ENCODE measurements at regions not wholly inside any gene's neighbourhood (a gene's known extent, or its start where the extent isn't known, plus 50 kb on each side); places are given as distances from the start of the nearest gene placed in this dataset.

DNA sequence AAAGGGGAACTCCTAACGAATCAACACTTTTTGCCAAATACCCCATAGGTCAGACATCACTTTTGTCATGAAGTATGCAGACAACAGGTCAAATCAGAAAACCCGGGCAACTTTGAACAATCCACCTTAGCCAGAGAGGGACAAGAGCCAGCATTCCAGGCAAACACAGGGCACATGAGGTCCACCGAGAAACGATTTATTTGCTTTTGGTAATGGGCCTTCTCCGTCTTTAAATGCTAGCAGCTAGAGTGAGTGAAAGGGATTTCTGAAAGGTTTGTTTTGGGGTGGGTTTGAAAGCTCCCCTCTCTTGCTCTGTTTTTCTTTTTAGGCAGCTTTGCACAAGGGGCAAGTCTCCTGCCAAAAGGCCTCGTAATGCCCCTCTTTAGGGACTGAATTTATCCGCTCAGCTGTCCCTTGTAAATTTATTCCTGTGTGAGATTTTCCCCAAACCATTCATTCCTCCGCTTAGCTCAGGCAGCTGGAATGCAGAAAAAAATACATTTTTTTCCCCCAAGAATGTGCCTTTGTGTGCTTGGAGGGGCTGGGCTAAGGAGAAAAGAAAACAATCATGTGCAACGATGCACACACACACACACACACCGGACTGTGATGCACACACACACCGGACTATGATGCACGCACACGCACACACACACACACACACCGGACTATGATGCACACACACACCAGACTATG is 196.9 kb downstream of the SNX19 start:
- no peak for DNase-seq

DNA sequence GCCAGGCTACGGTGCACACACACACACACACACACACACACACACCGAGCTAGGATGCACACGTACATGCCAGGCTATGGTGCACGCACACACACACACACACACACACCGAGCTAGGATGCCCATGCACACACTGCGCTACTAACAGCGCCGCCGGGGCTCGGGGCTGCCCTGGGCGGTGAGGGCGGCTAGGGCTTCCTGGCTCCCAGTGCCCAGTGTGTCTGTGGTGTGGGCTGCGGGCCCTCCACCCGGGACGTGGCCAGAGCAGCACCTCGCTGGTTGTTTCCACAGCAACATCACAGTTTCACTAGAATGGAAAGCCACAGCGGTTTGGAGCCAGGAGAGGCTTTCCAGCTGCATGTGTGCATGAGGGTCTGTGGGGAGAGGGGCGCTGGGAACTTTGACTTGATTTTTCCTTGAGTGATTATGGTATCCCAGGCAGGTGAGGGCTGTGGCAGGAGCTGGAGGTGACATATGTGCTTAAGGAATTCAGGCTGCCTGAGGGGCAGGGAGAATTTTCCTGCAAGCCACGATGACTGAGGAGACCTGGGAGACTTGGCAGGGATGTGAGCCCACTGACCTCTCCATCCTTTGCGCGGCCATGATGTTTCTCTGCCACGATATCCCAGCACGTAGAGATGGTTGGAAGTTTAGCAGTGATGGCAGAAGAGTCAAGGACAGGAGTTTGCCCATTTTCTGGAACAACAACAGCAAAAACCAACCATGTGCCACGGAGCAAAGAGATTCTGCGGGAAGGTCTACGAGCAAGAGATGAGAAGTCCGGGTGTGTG is 195.9 kb downstream of the SNX19 start:
- no peak for DNase-seq

DNA sequence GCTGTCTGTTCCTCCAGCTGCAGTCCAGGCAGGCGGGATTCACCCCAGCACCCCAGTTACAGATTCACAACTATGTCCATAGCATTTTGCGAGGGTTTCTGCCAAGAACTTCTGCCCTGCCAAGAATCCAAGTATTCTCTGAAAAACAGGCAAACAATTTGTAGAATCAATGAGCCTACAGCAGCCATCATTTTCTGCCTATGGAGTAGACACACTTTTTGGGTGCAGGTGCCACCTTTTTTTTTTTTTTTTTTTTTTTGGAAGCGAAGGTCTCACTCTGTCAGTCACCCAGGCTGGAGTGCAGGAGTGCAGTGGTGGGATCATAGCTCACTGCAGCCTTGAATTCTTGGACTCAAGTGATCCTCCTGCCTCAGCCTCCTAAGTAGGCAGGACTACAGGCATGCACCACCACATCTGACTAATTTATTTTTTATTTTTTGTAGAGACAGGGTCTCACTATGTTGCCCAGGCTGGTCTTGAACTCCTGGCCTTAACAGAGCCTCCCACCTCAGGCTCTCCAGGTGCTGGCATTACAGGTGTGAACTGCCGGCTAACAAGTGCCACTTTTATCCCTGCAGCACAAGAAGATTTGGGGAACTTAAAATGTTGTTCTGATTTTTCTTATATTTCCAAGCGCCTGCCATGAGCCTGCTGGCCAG is 195.1 kb downstream of the SNX19 start:
- no peak for DNase-seq

DNA sequence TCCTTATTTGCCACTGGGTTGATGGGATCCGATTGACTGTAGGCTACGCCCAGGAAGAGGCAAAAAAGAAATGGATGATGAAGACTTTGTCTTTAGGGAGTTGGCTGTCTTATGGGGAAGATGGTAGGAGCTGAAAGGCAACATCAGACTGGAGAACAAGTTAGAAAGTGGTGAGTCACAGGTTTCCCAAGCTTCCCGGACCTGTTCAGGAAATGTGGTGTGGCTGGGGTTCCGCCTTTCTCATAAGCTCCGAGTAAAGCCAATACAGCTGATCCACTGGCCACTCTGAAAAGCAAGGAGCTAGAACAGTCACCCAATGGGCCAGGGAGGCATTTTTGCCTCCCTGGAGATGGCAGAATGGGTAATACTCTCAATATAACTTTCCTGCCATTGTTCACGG is 194.5 kb downstream of the SNX19 start:
- DNase-seq, result no peak

DNA sequence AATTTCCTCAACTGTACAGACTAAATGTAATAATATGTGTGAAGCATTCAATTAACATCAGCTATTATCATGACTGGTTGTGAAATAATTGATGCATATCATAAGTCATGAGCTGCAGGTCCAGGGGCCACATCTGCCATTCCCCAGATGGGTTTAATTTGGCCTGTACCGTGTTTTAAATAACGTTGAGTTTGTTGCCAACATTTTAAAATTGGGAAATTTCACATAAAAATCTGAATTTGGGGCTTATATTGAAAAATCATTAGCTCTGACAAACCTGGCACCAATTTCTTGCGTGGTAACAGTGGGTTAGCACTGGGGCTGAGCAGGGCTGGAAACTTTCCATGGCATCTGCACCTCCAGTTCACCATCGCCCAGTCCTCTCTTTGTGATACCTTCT is 193.9 kb downstream of the SNX19 start:
- no peak for DNase-seq

DNA sequence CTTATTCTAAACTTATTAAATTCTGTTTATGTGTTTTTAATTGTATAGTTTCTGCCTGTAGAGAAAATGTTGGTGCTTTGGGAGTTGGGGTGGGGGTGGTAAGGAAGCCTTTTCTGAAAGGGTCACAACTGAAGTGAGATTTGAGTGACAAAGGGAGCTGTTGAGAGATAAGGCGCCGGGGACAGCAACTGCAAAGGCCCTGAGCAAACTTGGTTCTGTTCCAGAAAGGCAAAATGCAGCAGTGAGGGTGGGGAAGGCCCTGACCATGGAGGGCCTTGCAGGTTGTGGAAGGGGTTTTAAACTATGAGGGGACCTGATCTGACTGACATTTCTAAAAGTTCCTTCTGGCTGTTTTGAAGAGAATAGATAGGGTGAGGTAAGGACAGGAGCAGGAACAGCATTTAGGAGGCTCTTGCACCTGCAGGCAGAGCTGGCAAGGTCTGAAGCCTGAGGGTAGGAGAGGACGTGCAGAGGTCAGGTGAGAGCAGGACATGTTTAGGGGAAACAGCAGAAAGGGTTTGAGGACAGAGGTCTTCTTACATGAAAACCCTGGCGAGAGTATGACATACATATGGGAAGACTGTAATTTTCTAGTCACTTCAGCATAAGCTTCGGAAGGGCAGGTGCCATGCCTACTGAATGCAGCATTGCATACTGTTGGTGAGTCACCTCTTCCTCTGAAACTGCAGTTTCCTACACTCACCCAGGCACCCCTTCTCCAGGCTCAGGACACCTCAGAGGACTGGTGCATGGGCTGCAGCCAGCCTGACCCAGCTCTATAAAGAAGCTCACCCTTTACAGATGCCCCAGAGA is 190.7 kb downstream of the SNX19 start:
- DNase-seq, result no peak

DNA sequence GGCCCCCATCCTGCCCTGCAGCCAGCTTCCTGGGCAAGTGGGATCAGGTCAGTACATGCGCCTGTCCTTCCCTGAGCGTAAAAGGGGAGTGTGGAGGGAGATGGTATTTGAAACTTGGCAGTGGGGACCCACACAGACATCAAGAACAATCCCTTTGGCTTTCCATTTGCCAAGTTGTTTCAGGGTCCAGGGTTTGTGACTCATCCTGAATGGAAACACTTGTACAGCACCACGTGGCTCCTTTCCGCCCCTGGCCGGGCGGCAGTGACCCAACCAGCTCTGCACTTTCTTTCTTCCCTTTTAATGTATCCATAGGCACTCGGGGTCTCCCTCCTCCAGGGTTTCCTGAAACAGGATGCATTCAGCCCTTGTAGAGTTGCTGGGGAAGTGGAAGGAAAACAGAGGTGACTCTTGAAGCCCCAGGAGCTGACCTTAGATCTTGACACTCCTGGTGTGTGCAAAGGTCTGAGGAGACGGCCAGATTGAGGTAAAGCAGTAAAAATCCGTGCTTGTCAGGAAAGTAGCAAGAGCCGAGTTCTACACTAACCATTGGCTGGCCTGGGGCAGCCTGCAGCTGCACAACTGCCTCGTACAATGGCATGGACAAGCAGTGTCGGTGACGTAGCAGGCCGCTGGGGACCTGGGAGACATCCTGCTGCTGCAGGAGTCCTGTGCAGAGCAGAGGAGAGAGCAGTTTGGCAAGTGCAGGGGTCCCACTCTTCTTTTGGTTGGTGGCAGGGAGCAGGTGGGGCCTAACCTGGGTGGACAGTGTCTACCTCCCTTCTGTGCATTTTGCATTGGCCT is 189.8 kb downstream of the SNX19 start:
- DNase-seq, result no peak

DNA sequence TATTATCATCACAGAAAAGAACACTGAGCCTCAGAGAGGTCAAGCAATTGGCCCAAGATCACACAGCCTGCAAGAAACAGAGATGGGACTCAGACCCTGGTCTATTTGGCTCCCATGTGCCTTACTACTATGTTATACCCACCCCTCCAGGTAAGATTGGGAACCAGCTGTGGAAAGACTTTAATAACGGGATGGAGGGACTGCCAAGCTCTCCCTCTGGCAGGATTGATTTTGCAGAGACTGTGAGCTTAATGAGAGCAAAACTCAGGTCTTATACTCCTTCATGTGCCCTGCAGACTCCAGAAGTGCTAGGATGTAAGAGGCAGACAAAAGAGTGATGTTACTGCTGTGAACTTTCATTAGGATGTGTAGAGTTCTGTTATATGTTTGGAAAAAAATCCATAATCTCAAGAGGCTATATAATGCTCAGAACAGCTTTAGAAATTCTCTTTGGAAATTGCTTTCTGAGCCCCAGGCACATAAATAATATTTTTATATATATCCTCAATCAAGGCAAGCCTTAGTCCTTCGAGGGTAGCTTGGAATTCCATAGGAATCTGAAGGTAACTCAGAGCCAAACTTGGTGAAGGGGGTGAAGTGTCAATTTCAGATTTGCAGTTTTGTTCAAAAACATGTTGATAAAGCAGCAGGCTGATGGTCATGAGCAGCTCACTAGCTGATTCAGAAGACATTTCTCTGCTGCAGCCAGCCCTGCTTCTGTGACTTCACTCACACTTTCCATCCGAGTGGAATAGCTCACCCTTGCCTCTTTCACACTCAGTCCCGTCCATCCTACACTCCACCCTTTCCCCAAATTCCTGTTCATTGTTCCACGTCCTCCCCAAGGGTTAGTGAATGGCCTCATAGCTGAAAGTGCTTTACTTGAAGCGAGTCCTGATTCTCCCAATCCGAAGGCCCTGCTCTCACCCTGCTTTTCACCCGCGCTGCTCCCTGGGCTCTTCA is 188.8 kb downstream of the SNX19 start:
- no peak for DNase-seq

DNA sequence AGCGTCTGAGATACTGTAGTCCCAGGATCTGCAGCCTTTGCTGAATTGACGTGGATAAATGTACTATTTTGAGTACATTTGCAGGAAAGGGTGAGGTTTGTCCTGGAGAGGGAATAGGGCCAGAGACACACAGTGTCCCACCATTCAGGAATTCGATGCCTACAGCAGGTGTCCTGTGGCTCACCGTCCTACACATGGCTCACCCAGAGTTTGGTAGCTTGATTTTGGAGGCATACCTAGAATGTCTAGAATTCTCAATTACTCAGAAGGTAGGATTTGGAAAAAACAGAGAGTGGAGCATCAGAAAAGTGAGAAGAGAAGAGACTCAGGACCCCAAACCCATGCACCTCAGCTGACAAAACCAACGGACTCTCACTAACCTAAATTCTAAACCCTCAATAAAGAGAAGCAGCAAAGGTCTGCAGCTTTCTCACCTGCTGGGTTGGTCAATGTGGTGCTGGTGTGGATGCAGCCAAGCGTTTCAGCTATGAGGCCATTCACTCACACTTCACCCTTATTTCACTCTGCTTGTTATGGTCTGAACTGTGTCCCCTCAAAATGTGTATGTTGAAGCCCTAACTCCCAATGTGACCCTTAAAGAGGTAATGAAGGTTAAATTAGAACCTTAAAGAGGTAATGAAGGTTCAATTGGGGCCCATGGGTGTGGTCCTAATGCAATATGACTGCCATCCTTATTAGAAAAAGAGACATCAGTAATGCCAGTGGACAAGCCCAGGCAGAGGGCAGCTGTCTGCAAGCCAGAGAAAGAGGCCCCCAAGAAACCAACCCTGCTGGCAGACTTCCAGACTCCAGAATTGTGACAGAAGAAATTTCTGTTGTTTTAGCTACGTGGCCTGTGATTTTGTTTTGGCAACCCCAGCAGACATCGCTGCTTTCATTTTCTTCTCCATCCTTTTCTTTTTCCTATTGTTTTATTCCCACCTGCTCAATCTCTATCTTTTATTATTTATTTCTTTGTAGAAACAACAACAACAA is 187.8 kb downstream of the SNX19 start:
- no peak for DNase-seq

DNA sequence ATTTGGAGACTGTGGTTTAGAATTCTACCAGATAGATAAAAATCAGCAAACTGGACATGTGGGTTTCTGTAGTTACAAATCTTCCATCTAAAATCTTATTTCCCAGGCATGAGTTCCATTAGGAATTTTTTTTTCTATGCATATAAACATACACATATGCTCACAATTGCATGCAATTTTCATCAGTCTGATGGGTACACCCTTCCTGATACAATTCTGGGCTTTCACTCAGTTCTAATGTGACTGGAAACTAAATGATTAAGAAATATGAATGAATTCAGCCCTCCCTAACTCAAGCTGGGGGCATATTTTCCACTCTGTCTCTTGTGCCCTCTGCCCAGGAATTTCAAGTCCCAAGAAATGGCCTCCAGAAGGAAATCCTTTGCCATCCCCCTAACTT is 187.1 kb downstream of the SNX19 start:
- DNase-seq, result no peak

DNA sequence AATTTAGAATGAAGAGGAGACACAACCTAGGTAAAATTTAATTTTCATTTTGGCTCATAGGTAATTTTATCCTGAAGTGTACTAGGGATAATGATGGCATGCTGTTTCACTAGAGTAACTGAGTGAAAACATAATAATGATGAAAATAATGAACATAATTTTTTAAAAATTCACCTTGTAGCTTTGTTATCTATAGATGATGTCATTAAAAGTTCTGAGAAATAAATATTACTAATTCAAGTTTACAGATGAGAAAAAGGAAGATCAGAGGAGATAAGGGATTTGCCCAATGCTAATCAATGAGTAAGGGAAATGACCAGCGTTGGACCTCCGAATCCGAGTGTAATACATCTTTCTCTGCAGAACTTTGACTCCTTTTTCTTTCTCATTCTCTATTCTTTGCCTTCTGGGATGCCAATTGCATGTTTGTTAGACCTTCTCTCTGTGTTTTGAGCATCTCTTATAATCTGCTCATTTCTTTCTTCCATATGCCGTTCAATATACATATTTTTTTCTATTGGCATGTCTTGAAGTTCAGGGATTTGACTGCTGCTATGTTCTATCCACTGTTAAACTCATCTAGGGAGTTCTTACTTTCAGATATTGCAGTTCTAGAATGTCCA is 186.5 kb downstream of the SNX19 start:
- no peak for DNase-seq

DNA sequence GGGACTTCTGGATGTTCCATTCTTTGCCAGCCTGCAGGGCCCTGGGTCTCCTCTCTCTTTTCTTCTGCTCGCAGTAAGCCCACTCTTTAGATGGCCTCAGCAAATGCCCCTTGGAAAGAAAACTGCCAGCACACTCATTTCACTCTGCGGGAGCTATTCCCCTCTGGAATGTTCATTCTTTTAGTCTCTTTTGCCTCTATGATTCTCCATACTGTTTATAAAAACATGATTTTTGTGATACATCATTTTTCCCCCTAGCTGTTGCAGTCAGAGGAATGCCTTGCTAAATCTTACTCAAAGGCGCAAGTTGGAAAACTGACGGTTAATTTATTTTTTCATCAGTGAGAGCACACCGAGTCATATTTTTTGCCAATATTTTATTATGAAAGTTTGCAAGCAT is 184.9 kb downstream of the SNX19 start:
- no peak for DNase-seq

DNA sequence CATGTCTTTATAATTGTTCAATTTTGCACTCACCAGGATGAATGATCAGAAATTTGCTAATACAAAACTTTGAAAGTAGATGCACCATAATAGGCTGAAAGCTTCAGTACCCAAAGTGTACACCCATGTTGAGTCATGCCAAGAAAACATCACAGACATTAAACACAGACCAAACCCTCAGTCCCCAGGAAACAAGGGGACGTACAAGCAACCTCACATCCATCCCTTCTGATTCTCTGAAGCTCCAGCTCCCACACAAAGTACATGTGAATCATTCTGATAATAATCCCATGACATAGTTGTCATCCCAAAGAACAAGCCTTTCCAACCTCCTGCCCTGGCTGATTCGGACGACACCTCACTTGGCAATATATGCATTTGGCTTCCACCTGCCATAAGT is 183.8 kb downstream of the SNX19 start:
- no peak for DNase-seq

DNA sequence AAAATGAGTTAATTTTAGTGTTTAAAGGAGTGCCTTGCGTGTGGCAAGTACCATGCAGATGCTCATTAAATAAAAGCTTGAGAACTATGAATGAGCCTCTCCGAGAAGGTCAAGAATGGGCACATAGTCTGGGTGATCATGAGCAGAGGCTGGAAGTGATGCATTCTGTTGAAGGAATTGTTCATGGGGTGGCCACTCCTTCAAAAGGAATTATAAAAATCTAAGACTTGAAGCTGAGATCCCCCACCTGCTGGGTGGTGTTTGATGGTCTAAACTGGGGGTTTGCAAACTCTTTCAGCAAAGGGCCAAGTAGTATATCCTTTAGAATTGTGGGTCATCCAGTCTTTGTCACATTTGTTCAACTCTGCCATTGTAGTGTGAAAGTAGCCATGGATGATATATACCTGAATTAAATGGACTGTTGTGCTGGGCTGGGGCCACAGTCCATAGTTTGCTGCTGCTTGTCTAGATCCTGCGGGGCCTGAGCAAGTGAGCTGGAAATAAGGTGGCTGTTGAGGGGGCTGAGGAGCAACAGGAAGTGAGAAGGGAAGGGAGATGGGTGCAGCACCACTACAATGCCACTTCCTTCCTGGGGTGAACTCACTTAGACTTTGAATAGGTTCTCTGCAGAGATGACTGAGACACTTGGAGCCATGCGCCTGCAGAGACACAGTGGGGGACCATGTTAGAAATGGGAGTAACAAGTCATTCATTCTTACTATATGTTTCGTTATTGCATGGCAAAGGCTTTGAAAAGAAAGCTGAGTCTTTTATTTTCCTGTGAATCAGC is 179.0 kb downstream of the SNX19 start:
- no peak for DNase-seq

DNA sequence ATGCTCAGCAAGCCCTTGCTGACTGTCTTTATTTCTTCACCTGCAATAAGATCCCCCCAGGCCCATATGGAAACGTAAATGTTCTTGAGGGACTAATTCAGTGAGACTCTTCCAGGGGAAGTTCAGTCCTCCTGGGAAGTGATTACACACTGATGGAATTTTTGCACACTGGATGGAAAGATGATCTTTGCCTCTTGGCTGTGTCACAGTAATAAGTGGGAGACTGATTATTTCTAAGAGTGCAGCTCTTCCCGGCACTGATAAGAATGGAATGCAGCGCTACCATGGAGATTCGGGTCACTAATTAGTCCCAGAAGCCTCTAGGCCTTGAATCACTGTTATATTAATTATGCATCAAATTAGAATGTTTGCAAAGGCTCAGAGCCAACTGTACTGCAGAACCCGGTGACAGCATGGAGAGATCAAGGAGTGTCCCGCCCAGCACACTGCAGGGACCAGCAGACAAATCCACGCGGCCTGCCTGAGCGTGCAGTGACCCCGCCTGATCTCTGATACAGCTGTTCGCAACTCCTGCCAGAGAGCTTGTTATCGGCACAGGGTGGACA is 178.3 kb downstream of the SNX19 start:
- no peak for DNase-seq

DNA sequence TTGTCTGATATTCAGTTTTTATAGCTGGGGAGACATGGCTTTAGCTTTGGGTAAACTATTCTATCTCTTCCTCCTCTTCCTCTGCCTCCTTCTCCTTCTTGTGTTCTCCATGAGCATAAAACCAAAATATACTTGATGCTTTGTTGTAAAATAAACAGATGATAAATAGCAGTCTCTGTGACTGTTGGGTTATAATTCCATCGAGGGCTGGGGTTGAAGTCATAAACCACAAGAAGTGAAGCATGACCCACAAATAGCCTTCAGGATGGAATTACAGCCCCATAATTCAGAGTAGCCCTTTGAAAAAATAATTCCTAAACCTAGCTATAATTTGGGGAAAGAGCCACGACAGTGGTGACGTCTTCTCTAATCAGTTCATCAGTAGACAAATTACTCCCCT is 177.7 kb downstream of the SNX19 start:
- DNase-seq, result no peak

DNA sequence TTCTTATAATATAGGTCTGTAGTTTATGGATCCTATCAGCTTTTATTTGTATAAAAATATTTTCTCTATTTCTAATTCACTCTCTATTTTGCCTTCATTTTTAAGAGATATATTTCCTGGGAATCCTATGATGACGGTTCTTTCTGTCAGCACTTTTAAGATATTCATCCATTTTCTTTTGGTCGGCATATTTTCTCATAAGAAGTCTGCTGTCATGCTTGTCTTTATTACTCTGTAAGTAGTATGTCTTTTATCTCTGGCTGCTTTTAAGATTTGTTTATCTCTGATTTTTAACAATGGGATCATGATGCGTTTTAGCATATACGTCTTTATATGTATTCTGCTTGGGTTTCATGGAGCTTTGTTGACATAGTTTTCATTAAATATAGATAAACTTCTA is 175.5 kb downstream of the SNX19 start:
- no peak for DNase-seq

DNA sequence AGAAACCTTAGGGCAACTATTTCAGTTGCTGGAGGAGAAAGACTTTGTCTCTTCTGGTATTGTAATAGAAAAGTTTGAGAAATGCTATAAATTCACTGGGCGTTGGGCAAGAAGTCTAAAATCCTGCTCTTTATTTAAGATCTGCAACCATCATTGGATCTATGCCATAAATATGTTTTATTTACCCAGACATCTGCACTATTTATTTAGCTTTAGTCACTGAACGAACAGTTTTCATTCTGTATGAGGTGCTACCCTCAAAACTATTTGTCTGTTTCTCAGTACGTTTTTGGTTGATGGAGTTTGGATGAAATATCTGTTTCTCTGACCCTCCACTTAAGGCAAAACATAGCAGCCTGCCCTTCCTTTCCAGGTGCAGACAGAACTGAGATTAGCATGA is 171.5 kb downstream of the SNX19 start:
- DNase-seq, result no peak
